Loucy (cell line): ENCODE measurements at regions not wholly inside any gene's neighbourhood (a gene's known extent, or its start where the extent isn't known, plus 50 kb on each side); places are given as distances from the start of the nearest gene placed in this dataset.

Experiments used
- H2AFZ ChIP-seq: fragments of 200-600 bp; sonication (generic); 2 replicates; pipeline ENCODE4 v1.6.0; 2016; ENCODE audit warnings: antibody characterized with exemption, mild to moderate bottlenecking, low read length, moderate library complexity
- H3F3A ChIP-seq: fragments of 200-600 bp; 2 replicates; pipeline ENCODE4 v1.6.0; 2016; ENCODE audit warnings: antibody characterized with exemption, low read depth, mild to moderate bottlenecking
- H3K27me3 ChIP-seq: fragments of 200-600 bp; sonication (generic); 2 replicates; pipeline ENCODE4 v1.6.1; 2014; ENCODE audit warnings: low read length, mild to moderate bottlenecking; ENCODE audit not compliant: insufficient read depth, poor library complexity, severe bottlenecking
- H3K36me3 ChIP-seq: fragments of 200-600 bp; sonication (generic); 2 replicates; pipeline ENCODE4 v1.6.1; 2016; ENCODE audit warnings: low read length; ENCODE audit not compliant: insufficient read depth
- H3K4me1 ChIP-seq: fragments of 200-600 bp; sonication (generic); 2 replicates; pipeline ENCODE4 v1.5.1; 2014; ENCODE audit warnings: low read length, mild to moderate bottlenecking; ENCODE audit not compliant: insufficient read depth, poor library complexity, severe bottlenecking
- H3K4me2 ChIP-seq: fragments of 200-600 bp; sonication (generic); 2 replicates; pipeline ENCODE4 v1.6.0; 2014; ENCODE audit warnings: antibody characterized with exemption, low read length, low read depth, mild to moderate bottlenecking; ENCODE audit not compliant: poor library complexity, severe bottlenecking
- H3K4me3 ChIP-seq: fragments of 200-600 bp; sonication (generic); 2 replicates; pipeline ENCODE4 v1.5.1; 2014; ENCODE audit warnings: low read length, mild to moderate bottlenecking, mixed read lengths; ENCODE audit not compliant: poor library complexity, severe bottlenecking
- H3K79me2 ChIP-seq: fragments of 200-600 bp; sonication (generic); 2 replicates; pipeline ENCODE4 v1.6.1; 2014; ENCODE audit warnings: low read length; ENCODE audit not compliant: insufficient read depth
- H3K9ac ChIP-seq: fragments of 200-600 bp; sonication (generic); 2 replicates; pipeline ENCODE4 v1.6.0; 2014; ENCODE audit warnings: mild to moderate bottlenecking, low read depth, low read length, moderate library complexity; ENCODE audit not compliant: poor library complexity, severe bottlenecking
- H3K9me2 ChIP-seq: fragments of 200-600 bp; sonication (generic); replicated peaks from 2 replicates; pipeline ENCODE4 v1.6.1; 2016; ENCODE audit warnings: low read depth, low read length, mixed read lengths
- H3K9me3 ChIP-seq: fragments of 200-600 bp; sonication (generic); 2 replicates; pipeline ENCODE4 v1.6.1; 2014; ENCODE audit warnings: mild to moderate bottlenecking, antibody characterized with exemption, low read length, low read depth; ENCODE audit not compliant: insufficient read depth
- H4K20me1 ChIP-seq: fragments of 200-600 bp; sonication (generic); 2 replicates; pipeline ENCODE4 v1.6.0; 2014; ENCODE audit warnings: antibody characterized with exemption, low read length, mild to moderate bottlenecking; ENCODE audit not compliant: insufficient read depth, poor library complexity, severe bottlenecking
- CTCF ChIP-seq: fragments of 200-600 bp; sonication (generic); conservative IDR thresholded peaks from 2 replicates; pipeline ENCODE4 v1.5.1; 2014; ENCODE audit warnings: mild to moderate bottlenecking, antibody characterized with exemption, low read length
- EZH2phosphoT487 ChIP-seq: fragments of 200-600 bp; IDR thresholded peaks from 2 replicates; pipeline ENCODE4 v1.6.1; 2018; ENCODE audit warnings: antibody characterized with exemption, mild to moderate bottlenecking, moderate library complexity, borderline replicate concordance

DNA sequence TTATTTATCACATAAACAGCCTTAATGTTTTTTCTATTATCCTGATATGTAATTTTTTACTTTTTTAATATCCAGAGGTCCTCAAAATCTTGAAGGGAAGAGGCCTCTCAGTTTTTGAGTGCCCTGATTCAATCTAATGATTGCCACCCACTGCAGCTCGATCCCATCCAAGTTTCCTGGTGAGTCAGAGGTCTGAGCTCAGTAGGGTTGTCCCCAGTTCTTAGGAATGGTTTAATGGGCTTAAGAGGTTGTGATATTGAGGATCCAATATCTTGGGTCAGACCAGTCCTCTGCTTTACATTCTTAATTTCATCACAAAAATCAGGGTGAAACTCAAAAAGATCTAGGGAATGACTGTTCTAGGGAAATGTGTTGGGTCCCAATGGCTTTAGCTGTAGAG lies 238.5 kb downstream of the NSUN3 start:
- H3K9me2 ChIP-seq, result no peaks in the 10 kb centered on the region

GRCh38 chr3:94303266-94303665 lies 240.4 kb downstream of the NSUN3 start:
- no peaks in the 10 kb centered on the region for H3K27me3 ChIP-seq
- no peak overlapping the region for H3K4me3 ChIP-seq
- H3K36me3 ChIP-seq, result no peaks in the 10 kb centered on the region
- H3K4me2 ChIP-seq, result no peak overlapping the region
- H3F3A ChIP-seq, result no peaks in the 10 kb centered on the region
- H3K4me1 ChIP-seq, result peaks cover 30% of the 10 kb centered on the region
- H3K9ac ChIP-seq, result no peak overlapping the region
- no peaks in the 10 kb centered on the region for H4K20me1 ChIP-seq
- no peaks in the 10 kb centered on the region for H3K9me2 ChIP-seq
- no peaks in the 10 kb centered on the region for H3K9me3 ChIP-seq
- H3K79me2 ChIP-seq, result no peaks in the 10 kb centered on the region
- H2AFZ ChIP-seq, result peak overlapping the region; percentile 36; the same call in 1 of the 2 replicates
- TF ChIP-seq EZH2phosphoT487, result no peak
- no peak for TF ChIP-seq CTCF

More for the DNA sequence above, 238.5 kb downstream of the NSUN3 start:
- no peak overlapping the region for H3K4me3 ChIP-seq
- H3K79me2 ChIP-seq, result no peaks in the 10 kb centered on the region
- H3K4me1 ChIP-seq, result peaks cover 16% of the 10 kb centered on the region
- no peaks in the 10 kb centered on the region for H3K36me3 ChIP-seq
- H2AFZ ChIP-seq, result no peak overlapping the region
- H3K9me3 ChIP-seq, result no peaks in the 10 kb centered on the region
- H3K4me2 ChIP-seq, result no peak overlapping the region
- TF ChIP-seq CTCF (no peak), EZH2phosphoT487 (no peak)
- no peaks in the 10 kb centered on the region for H3F3A ChIP-seq
- H3K9ac ChIP-seq, result no peak overlapping the region
- no peaks in the 10 kb centered on the region for H3K27me3 ChIP-seq
- H4K20me1 ChIP-seq, result no peaks in the 10 kb centered on the region

- no peak overlapping the region for H3K4me2 ChIP-seq
- TF ChIP-seq CTCF, result peak; percentile 50
- no peak for TF ChIP-seq EZH2phosphoT487
- H3F3A ChIP-seq, result no peaks in the 10 kb centered on the region
- no peaks in the 10 kb centered on the region for H3K9me3 ChIP-seq
- H3K4me3 ChIP-seq, result no peak overlapping the region
- H2AFZ ChIP-seq, result peak overlapping the region; percentile 36
- H3K4me1 ChIP-seq, result peaks cover 30% of the 10 kb centered on the region
- H3K9me2 ChIP-seq, result no peaks in the 10 kb centered on the region
- H4K20me1 ChIP-seq, result no peaks in the 10 kb centered on the region
- no peaks in the 10 kb centered on the region for H3K36me3 ChIP-seq
- H3K9ac ChIP-seq, result no peak overlapping the region
- no peaks in the 10 kb centered on the region for H3K79me2 ChIP-seq
- no peaks in the 10 kb centered on the region for H3K27me3 ChIP-seq
Measured at GRCh38 chr3:94303897-94304296, 241.0 kb downstream of the NSUN3 start.
